ENCODE measurements at regions not wholly inside any gene's neighbourhood (a gene's known extent, or its start where the extent isn't known, plus 50 kb on each side); places are given as distances from the start of the nearest gene placed in this dataset.

GRCh38 chr2:151083856-151084795 lies 177.5 kb downstream of the RBM43 start:
- Histone ChIP-seq H3K23ac (ENCODE audit: insufficient read length, low read depth, low read length) (no peak overlapping the region), H3K27ac (ENCODE audit: insufficient read length, low read depth, low read length) (no peak overlapping the region), H3K4me2 (ENCODE audit: insufficient read depth, insufficient read length, low read length) (no peak overlapping the region), H2BK5ac (ENCODE audit: insufficient read length, low read length) (no peak overlapping the region), H2AK5ac (ENCODE audit: insufficient read length, low read length) (no peak overlapping the region), H4K20me1 (ENCODE audit: control insufficient read depth, insufficient read depth, insufficient read length) (no peaks in the 10 kb centered on the region), H3K18ac (ENCODE audit: insufficient read length, low read depth, low read length) (no peak overlapping the region), H2AFZ (ENCODE audit: low read length) (no peak overlapping the region), H4K8ac (replicated peaks; ENCODE audit: insufficient read length, low read depth, low read length) (no peak overlapping the region), H2BK120ac (ENCODE audit: low read depth, low read length, poor library complexity, severe bottlenecking) (no peak overlapping the region), H4K91ac (ENCODE audit: insufficient read length, low read depth, low read length) (no peak overlapping the region), H3K79me1 (ENCODE audit: insufficient read depth, low read depth, low read length, poor library complexity, severe bottlenecking) (no peaks in the 10 kb centered on the region), H3K27me3 (ENCODE audit: insufficient read depth, low read length) (no peaks in the 10 kb centered on the region), H3K79me2 (ENCODE audit: insufficient read depth, low read length) (no peaks in the 10 kb centered on the region), H3K23me2 (ENCODE audit: insufficient read length, low read depth, low read length, poor library complexity, severe bottlenecking) (no peaks in the 10 kb centered on the region), H3T11ph (ENCODE audit: low read length) (no peak overlapping the region), H3K4ac (ENCODE audit: low read depth, low read length) (no peak overlapping the region), H3K9me3 (ENCODE audit: control insufficient read depth, low read depth, low read length) (no peaks in the 10 kb centered on the region), H4K5ac (ENCODE audit: insufficient read length, low read depth, low read length) (no peak overlapping the region), H3K14ac (ENCODE audit: insufficient read depth, low read length) (no peak overlapping the region), H2BK15ac (ENCODE audit: low read depth, low read length) (no peak overlapping the region), H2BK12ac (ENCODE audit: insufficient read length, low read depth, low read length) (no peak overlapping the region), H3K56ac (ENCODE audit: insufficient read length, low read depth, low read length) (no peak overlapping the region), H2BK20ac (ENCODE audit: low read depth, low read length, poor library complexity, severe bottlenecking) (no peak overlapping the region), H3K4me1 (ENCODE audit: insufficient read depth, low read length) (no peaks in the 10 kb centered on the region; the same call in 1 of the 2 replicates), H3K9ac (ENCODE audit: extremely low read depth, insufficient read length, low read length) (no peak overlapping the region)
- no peak for TF ChIP-seq CTCF (conservative IDR thresholded peaks at IDR 0.05)
- H3K4me1 Mint-ChIP-seq, result peaks cover 34 to 50% of the 10 kb centered on the region in 2 experiments
- no peak overlapping the region for H3K4me3 Mint-ChIP-seq
- H3K27ac Mint-ChIP-seq, result peak overlapping the region in 1 of 3 experiments; percentile 80; a peak in 3 of 7 replicates
- no peak for DNase-seq
- no peaks in the 10 kb centered on the region for H3K27me3 Mint-ChIP-seq (ENCODE audit: low read depth)
- WGBS (ENCODE audit: extremely low coverage, insufficient read length, low lambda C conversion rate), result no CpG with 5 or more reads among the region's 7 CpGs
- H3K36me3 Mint-ChIP-seq (ENCODE audit: insufficient read depth in 1 of 3, low read depth in 3 of 3), result peaks cover 0 to 4% (median 4%) of the 10 kb centered on the region in 3 experiments; a peak in 2 of 7 replicates
- peaks cover 2 to 6% of the 10 kb centered on the region in 2 experiments; a peak in 2 of 5 replicates for H3K9me3 Mint-ChIP-seq

All from H9 (cell line).